Erythroblast (primary cell): ENCODE measurements at regions not wholly inside any gene's neighbourhood (a gene's known extent, or its start where the extent isn't known, plus 50 kb on each side); places are given as distances from the start of the nearest gene placed in this dataset.

Experiments used
- DNase-seq, 2 experiments: peaks; one replicate each; lab custom pipeline; 2025; lab: John Stamatoyannopoulos, UW
- GATA1 ChIP-seq: IDR thresholded peaks from 2 replicates; pipeline ENCODE4 v1.6.1; 2011; ENCODE audit warnings: low read depth, mild to moderate bottlenecking, control low read depth, low read length, moderate library complexity
- POLR2A ChIP-seq: IDR thresholded peaks from 2 replicates; pipeline ENCODE4 v1.6.1; 2011; ENCODE audit warnings: mild to moderate bottlenecking, low read length

GRCh38 chr2:33660416-33661123 lies 61.5 kb upstream of the FAM98A start:
- no peak for DNase-seq
- no peak for TF ChIP-seq POLR2A
- TF ChIP-seq GATA1, result no peak

- TF ChIP-seq POLR2A (no peak), GATA1 (no peak)
- DNase-seq, result no peak
Observed at GRCh38 chr2:33655626-33656320, 56.7 kb upstream of the FAM98A start.

GRCh38 chr2:33652830-33653229 lies 53.7 kb upstream of the FAM98A start:
- TF ChIP-seq POLR2A (no peak), GATA1 (no peak)
- DNase-seq, result no peak

GRCh38 chr2:33650171-33650570 lies 51.1 kb upstream of the FAM98A start:
- no peak for DNase-seq
- TF ChIP-seq GATA1 (no peak), POLR2A (no peak)
